ENCODE measurements at regions not wholly inside any gene's neighbourhood (a gene's known extent, or its start where the extent isn't known, plus 50 kb on each side); places are given as distances from the start of the nearest gene placed in this dataset.

DNA sequence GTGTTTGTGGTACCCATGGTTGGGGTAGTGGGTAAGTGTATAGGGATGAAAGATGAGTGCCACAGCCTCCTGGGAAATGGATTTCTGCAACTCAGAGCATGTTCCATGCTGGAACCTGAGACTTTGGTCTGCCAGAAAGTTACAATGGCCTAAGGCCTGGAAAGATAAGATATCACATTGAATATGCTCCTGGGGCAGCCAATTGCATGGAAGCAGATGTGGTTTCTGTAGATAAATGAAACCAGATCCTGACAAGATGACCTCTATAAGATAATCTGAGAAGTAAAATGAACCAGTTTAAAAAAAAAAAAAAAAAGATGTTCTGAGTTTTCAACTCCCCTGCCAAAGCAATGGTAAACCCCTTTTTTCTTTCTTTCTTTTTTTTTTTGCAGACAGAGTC, 91.4 kb upstream of the NCK2 start:
- H3K9me3 ChIP-seq (replicated peaks; ENCODE audit: control insufficient read depth, low read depth, low read length) = no peaks in the 10 kb centered on the region
- no peaks in the 10 kb centered on the region for H3K27me3 ChIP-seq (ENCODE audit: control insufficient read depth, insufficient read depth, low read length)
- no peak overlapping the region for H3K4me3 ChIP-seq (ENCODE audit: low read length)
- no peaks in the 10 kb centered on the region for H3K36me3 ChIP-seq (ENCODE audit: control insufficient read depth, insufficient read depth, low read length)
- DNase-seq = no peak
- no peak overlapping the region for H3K27ac ChIP-seq (ENCODE audit: low read length)
- H3K4me1 ChIP-seq (ENCODE audit: control insufficient read depth, insufficient read depth, low read length) = no peaks in the 10 kb centered on the region

- H3K4me3 ChIP-seq (ENCODE audit: low read length) = no peak overlapping the region
- no peak overlapping the region for H3K27ac ChIP-seq (ENCODE audit: low read length)
- no peaks in the 10 kb centered on the region for H3K9me3 ChIP-seq (replicated peaks; ENCODE audit: control insufficient read depth, low read depth, low read length)
- H3K36me3 ChIP-seq (ENCODE audit: control insufficient read depth, insufficient read depth, low read length) = no peaks in the 10 kb centered on the region
- no peak for DNase-seq
- H3K4me1 ChIP-seq (ENCODE audit: control insufficient read depth, insufficient read depth, low read length) = no peaks in the 10 kb centered on the region
- no peaks in the 10 kb centered on the region for H3K27me3 ChIP-seq (ENCODE audit: control insufficient read depth, insufficient read depth, low read length)
- WGBS (ENCODE audit: insufficient coverage) = 87% methylated on average over 6 of the region's 13 CpGs
These were observed 92.5 kb upstream of the NCK2 start for GRCh38 chr2:105652014-105652796.

- H3K27me3 ChIP-seq (ENCODE audit: control insufficient read depth, insufficient read depth, low read length) = no peaks in the 10 kb centered on the region
- WGBS (ENCODE audit: insufficient coverage) = no CpG with 5 or more reads among the region's 2 CpGs
These were observed 95.2 kb upstream of the NCK2 start for GRCh38 chr2:105649534-105649933.

DNA sequence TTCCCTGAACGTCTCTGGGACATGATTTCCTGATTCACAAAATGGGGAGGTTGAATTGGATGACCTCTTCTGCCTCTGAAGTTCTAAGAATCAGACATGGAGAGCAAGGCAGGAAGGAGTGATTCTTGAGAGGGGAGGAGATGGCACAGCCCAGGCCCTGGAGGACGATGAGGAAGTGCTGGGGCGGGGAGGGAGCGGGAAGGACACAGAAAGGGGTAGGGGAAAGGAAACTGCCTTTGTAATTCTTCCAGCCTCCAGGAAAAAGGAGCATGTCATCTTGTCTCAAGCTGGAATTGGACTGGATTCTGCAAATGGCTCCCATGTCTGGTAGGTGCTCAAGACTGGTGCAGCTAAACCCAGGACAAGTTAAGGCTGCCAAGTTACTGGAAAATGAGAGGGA, 97.0 kb upstream of the NCK2 start:
- 75% methylated on average over 4 of the region's 4 CpGs for WGBS (ENCODE audit: insufficient coverage)
- Histone ChIP-seq H3K9me3 (replicated peaks; ENCODE audit: control insufficient read depth, low read depth, low read length) (no peaks in the 10 kb centered on the region), H3K27me3 (ENCODE audit: control insufficient read depth, insufficient read depth, low read length) (no peaks in the 10 kb centered on the region), H3K36me3 (ENCODE audit: control insufficient read depth, insufficient read depth, low read length) (no peaks in the 10 kb centered on the region), H3K4me1 (ENCODE audit: control insufficient read depth, insufficient read depth, low read length) (peaks cover 22% of the 10 kb centered on the region), H3K4me3 (ENCODE audit: low read length) (no peak overlapping the region), H3K27ac (ENCODE audit: low read length) (no peak overlapping the region)
- DNase-seq = no peak

More at GRCh38 chr2:105649534-105649933, 95.2 kb upstream of the NCK2 start:
- no peak overlapping the region for H3K27ac ChIP-seq (ENCODE audit: low read length)
- H3K4me3 ChIP-seq (ENCODE audit: low read length) = no peak overlapping the region
- H3K4me1 ChIP-seq (ENCODE audit: control insufficient read depth, insufficient read depth, low read length) = peaks cover 8% of the 10 kb centered on the region
- no peak for DNase-seq
- H3K9me3 ChIP-seq (replicated peaks; ENCODE audit: control insufficient read depth, low read depth, low read length) = no peaks in the 10 kb centered on the region
- H3K36me3 ChIP-seq (ENCODE audit: control insufficient read depth, insufficient read depth, low read length) = no peaks in the 10 kb centered on the region

GRCh38 chr2:105646774-105647076, 98.0 kb upstream of the NCK2 start:
- WGBS (ENCODE audit: insufficient coverage) = 81% methylated on average over 3 of the region's 4 CpGs
- H3K36me3 ChIP-seq (ENCODE audit: control insufficient read depth, insufficient read depth, low read length) = no peaks in the 10 kb centered on the region
- no peaks in the 10 kb centered on the region for H3K27me3 ChIP-seq (ENCODE audit: control insufficient read depth, insufficient read depth, low read length)
- no peak for DNase-seq
- H3K9me3 ChIP-seq (replicated peaks; ENCODE audit: control insufficient read depth, low read depth, low read length) = no peaks in the 10 kb centered on the region
- H3K27ac ChIP-seq (ENCODE audit: low read length) = no peak overlapping the region
- peaks cover 28% of the 10 kb centered on the region for H3K4me1 ChIP-seq (ENCODE audit: control insufficient read depth, insufficient read depth, low read length)
- H3K4me3 ChIP-seq (ENCODE audit: low read length) = no peak overlapping the region

GRCh38 chr2:105645938-105646773, 98.6 kb upstream of the NCK2 start:
- DNase-seq = no peak
- Histone ChIP-seq H3K27ac (ENCODE audit: low read length) (no peak overlapping the region), H3K36me3 (ENCODE audit: control insufficient read depth, insufficient read depth, low read length) (no peaks in the 10 kb centered on the region), H3K9me3 (replicated peaks; ENCODE audit: control insufficient read depth, low read depth, low read length) (no peaks in the 10 kb centered on the region), H3K4me1 (ENCODE audit: control insufficient read depth, insufficient read depth, low read length) (peaks cover 33% of the 10 kb centered on the region), H3K27me3 (ENCODE audit: control insufficient read depth, insufficient read depth, low read length) (no peaks in the 10 kb centered on the region), H3K4me3 (ENCODE audit: low read length) (no peak overlapping the region)
- 50% methylated on average over 1 of the region's 8 CpGs for WGBS (ENCODE audit: insufficient coverage)

GRCh38 chr2:105645031-105645937, 99.4 kb upstream of the NCK2 start:
- DNase-seq = no peak
- H3K4me1 ChIP-seq (ENCODE audit: control insufficient read depth, insufficient read depth, low read length) = peaks cover 33% of the 10 kb centered on the region
- 78% methylated on average over 4 of the region's 18 CpGs for WGBS (ENCODE audit: insufficient coverage)
- no peak overlapping the region for H3K4me3 ChIP-seq (ENCODE audit: low read length)
- no peaks in the 10 kb centered on the region for H3K27me3 ChIP-seq (ENCODE audit: control insufficient read depth, insufficient read depth, low read length)
- H3K27ac ChIP-seq (ENCODE audit: low read length) = no peak overlapping the region
- H3K9me3 ChIP-seq (replicated peaks; ENCODE audit: control insufficient read depth, low read depth, low read length) = no peaks in the 10 kb centered on the region
- H3K36me3 ChIP-seq (ENCODE audit: control insufficient read depth, insufficient read depth, low read length) = no peaks in the 10 kb centered on the region

DNA sequence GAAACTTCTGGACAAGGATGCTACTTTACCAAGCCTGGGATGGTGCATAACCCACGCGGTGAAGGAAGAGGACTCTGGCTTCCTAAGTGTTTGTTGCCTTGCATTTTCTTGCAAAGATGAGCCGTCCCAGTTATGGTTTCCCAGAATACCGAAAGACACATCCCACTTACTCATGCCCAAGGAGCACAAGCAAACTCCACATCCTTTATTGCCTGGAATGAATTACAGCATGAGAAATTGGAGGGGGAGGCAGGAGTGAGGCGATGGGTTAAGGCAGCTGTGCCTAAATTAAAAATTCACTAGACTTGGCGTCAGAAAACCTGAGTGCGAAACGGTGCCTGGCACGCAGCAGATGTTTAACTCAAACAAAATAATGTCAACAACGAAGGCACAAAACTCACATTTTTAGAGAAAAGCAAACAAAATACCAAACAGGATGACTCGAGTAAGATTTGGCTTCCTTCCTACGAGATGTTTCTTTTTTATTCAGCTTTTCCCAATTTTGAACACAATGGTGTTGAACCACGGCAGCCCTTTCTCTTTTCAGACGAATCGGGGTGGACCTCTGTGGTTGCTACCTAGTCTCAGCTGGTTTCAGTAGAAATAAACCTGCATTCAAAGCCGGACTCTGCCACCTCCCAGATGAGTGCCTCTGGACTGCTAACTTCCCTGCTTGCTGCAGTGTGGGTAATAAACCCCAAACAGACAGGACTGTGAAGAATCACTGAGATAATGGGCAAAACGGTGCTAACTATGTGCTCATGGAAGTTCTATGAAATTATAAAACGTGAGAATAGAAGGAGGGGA, 100.3 kb upstream of the NCK2 start:
- H3K36me3 ChIP-seq (ENCODE audit: control insufficient read depth, insufficient read depth, low read length) = no peaks in the 10 kb centered on the region
- H3K4me3 ChIP-seq (ENCODE audit: low read length) = no peak overlapping the region
- DNase-seq = peak; percentile 16
- WGBS (ENCODE audit: insufficient coverage) = 64% methylated on average over 12 of the region's 18 CpGs
- peaks cover 33% of the 10 kb centered on the region for H3K4me1 ChIP-seq (ENCODE audit: control insufficient read depth, insufficient read depth, low read length)
- no peak overlapping the region for H3K27ac ChIP-seq (ENCODE audit: low read length)
- no peaks in the 10 kb centered on the region for H3K27me3 ChIP-seq (ENCODE audit: control insufficient read depth, insufficient read depth, low read length)
- no peaks in the 10 kb centered on the region for H3K9me3 ChIP-seq (replicated peaks; ENCODE audit: control insufficient read depth, low read depth, low read length)

GRCh38 chr2:105643405-105644173, 101.1 kb upstream of the NCK2 start:
- peaks cover 33% of the 10 kb centered on the region for H3K4me1 ChIP-seq (ENCODE audit: control insufficient read depth, insufficient read depth, low read length)
- WGBS (ENCODE audit: insufficient coverage) = 81% methylated on average over 8 of the region's 15 CpGs
- no peaks in the 10 kb centered on the region for H3K27me3 ChIP-seq (ENCODE audit: control insufficient read depth, insufficient read depth, low read length)
- H3K36me3 ChIP-seq (ENCODE audit: control insufficient read depth, insufficient read depth, low read length) = no peaks in the 10 kb centered on the region
- no peak overlapping the region for H3K27ac ChIP-seq (ENCODE audit: low read length)
- no peak for DNase-seq
- no peak overlapping the region for H3K4me3 ChIP-seq (ENCODE audit: low read length)
- no peaks in the 10 kb centered on the region for H3K9me3 ChIP-seq (replicated peaks; ENCODE audit: control insufficient read depth, low read depth, low read length)

Data from muscle of leg (tissue), 3 donors.